SK-N-SH treated with all-trans-retinoic acid at 6 μM for 48 hours (cell line): ENCODE measurements at regions not wholly inside any gene's neighbourhood (a gene's known extent, or its start where the extent isn't known, plus 50 kb on each side); places are given as distances from the start of the nearest gene placed in this dataset.

ENCODE experiments used
- ATAC-seq: fragments of 200-7000 bp; cut with Tn5 transposase; 3 replicates; pipeline ENCODE4 v1.9.1; 2020; ENCODE audit warnings: mild to moderate bottlenecking, moderate library complexity
- ARNTL ChIP-seq: fragments of 450-650 bp; formaldehyde crosslinking; IDR thresholded peaks from 2 replicates; pipeline ENCODE4 v1.5.0; 2020; ENCODE audit warnings: low read depth, mild to moderate bottlenecking, moderate library complexity, borderline replicate concordance
- BACH2 ChIP-seq: fragments of 250-450 bp; sonication (Bioruptor Pico); IDR thresholded peaks from 2 replicates; pipeline ENCODE4 v1.9.0; 2021; ENCODE audit warnings: mild to moderate bottlenecking, borderline replicate concordance
- CSDC2 ChIP-seq: fragments of 250-450 bp; sonication (Bioruptor Pico); IDR thresholded peaks from 2 replicates; pipeline ENCODE4 v1.5.0; 2020; ENCODE audit warnings: mild to moderate bottlenecking, moderate library complexity
- ESRRG ChIP-seq: fragments of 250-450 bp; sonication (Bioruptor Pico); IDR thresholded peaks from 2 replicates; pipeline ENCODE4 v1.6.1; 2021; ENCODE audit warnings: mild to moderate bottlenecking
- GLIS3 ChIP-seq: fragments of 250-450 bp; sonication (Bioruptor Pico); IDR thresholded peaks from 2 replicates; pipeline ENCODE4 v1.5.0; 2020; ENCODE audit warnings: mild to moderate bottlenecking, moderate library complexity
- OSR1 ChIP-seq: fragments of 250-450 bp; sonication (Bioruptor Pico); IDR thresholded peaks from 2 replicates; pipeline ENCODE4 v1.8.0; 2022; ENCODE audit warnings: moderate library complexity, mild to moderate bottlenecking, inconsistent platforms
- PATZ1 ChIP-seq: fragments of 250-450 bp; sonication (Bioruptor Pico); IDR thresholded peaks from 2 replicates; pipeline ENCODE4 v1.8.0; 2020; ENCODE audit warnings: mild to moderate bottlenecking, moderate library complexity, borderline replicate concordance
- PPARA ChIP-seq: fragments of 250-450 bp; sonication (Bioruptor Pico); IDR thresholded peaks from 2 replicates; pipeline ENCODE4 v1.5.0; 2020; ENCODE audit warnings: mild to moderate bottlenecking, borderline replicate concordance
- RARB ChIP-seq: fragments of 250-450 bp; sonication (Bioruptor Pico); IDR thresholded peaks from 2 replicates; pipeline ENCODE4 v1.8.0; 2021; ENCODE audit warnings: mild to moderate bottlenecking, moderate library complexity
- TCF4 ChIP-seq: fragments of 250-450 bp; sonication (Bioruptor Pico); IDR thresholded peaks from 2 replicates; pipeline ENCODE4 v1.8.0; 2021; ENCODE audit warnings: mild to moderate bottlenecking, moderate library complexity, borderline replicate concordance
- ZC3H10 ChIP-seq: fragments of 250-450 bp; sonication (Bioruptor Pico); IDR thresholded peaks from 2 replicates; pipeline ENCODE4 v1.5.1; 2021; ENCODE audit warnings: mild to moderate bottlenecking, moderate library complexity
- ZFP30 ChIP-seq: fragments of 450-650 bp; formaldehyde crosslinking; IDR thresholded peaks from 2 replicates; pipeline ENCODE4 v1.5.0; 2022; ENCODE audit warnings: mild to moderate bottlenecking, moderate library complexity
- ZNF565 ChIP-seq: fragments of 450-650 bp; formaldehyde crosslinking; conservative IDR thresholded peaks from 2 replicates; pipeline ENCODE4 v1.5.0; 2020; ENCODE audit warnings: low read depth, mild to moderate bottlenecking, moderate library complexity
- ZNF70 ChIP-seq: fragments of 450-650 bp; formaldehyde crosslinking; IDR thresholded peaks from 2 replicates; pipeline ENCODE4 v1.5.0; 2020; ENCODE audit warnings: mild to moderate bottlenecking, moderate library complexity
- ZNF8 ChIP-seq: fragments of 450-650 bp; formaldehyde crosslinking; IDR thresholded peaks from 2 replicates; pipeline ENCODE4 v1.5.0; 2020; ENCODE audit warnings: mild to moderate bottlenecking, moderate library complexity
- TF ChIP-seq, protein P1 (sequence below): fragments of 250-450 bp; sonication (Bioruptor Pico); IDR thresholded peaks from 2 replicates; pipeline ENCODE4 v1.5.1; 2021; ENCODE audit warnings: mild to moderate bottlenecking, moderate library complexity
- TF ChIP-seq, protein P2 (sequence below): fragments of 250-450 bp; sonication (Bioruptor Pico); IDR thresholded peaks from 2 replicates; pipeline ENCODE4 v1.5.0; 2020; ENCODE audit warnings: mild to moderate bottlenecking, moderate library complexity
- TF ChIP-seq, protein P3 (sequence below): fragments of 250-450 bp; sonication (Bioruptor Pico); IDR thresholded peaks from 2 replicates; pipeline ENCODE4 v1.5.1; 2020; ENCODE audit warnings: low read depth, mild to moderate bottlenecking, moderate library complexity

GRCh38 chr3:74267131-74267530, 347.3 kb downstream of the CNTN3 start:
- TF ChIP-seq ZFP30 (CRISPR knock-in tag) = no peak
- ATAC-seq = no peak

DNA sequence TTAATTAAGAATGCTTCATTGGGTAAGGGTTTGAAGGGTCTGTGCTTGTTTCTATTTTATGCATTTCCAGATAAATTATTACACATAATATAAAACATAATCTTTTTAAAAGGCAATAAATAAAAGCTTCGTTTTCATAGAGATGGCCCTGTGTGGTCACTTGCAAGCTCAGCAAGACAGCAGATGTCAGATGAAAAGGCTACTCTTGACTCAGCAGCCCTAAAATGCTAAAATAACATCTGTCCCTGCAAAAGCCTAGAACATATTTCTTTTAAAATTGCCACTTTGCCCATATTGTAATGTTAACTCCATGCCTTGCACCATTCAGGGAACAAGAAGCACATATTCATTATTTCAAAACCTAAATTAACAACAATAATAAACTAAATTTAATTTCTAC, 349.4 kb downstream of the CNTN3 start:
- TF ChIP-seq ZC3H10 (CRISPR knock-in tag) (no peak), ESRRG (CRISPR knock-in tag) (no peak), ZNF8 (CRISPR knock-in tag) (no peak), ZFP30 (CRISPR knock-in tag) (no peak), BACH2 (CRISPR knock-in tag) (no peak), TCF4 (CRISPR knock-in tag) (no peak)
- TF ChIP-seq, protein P1, sequence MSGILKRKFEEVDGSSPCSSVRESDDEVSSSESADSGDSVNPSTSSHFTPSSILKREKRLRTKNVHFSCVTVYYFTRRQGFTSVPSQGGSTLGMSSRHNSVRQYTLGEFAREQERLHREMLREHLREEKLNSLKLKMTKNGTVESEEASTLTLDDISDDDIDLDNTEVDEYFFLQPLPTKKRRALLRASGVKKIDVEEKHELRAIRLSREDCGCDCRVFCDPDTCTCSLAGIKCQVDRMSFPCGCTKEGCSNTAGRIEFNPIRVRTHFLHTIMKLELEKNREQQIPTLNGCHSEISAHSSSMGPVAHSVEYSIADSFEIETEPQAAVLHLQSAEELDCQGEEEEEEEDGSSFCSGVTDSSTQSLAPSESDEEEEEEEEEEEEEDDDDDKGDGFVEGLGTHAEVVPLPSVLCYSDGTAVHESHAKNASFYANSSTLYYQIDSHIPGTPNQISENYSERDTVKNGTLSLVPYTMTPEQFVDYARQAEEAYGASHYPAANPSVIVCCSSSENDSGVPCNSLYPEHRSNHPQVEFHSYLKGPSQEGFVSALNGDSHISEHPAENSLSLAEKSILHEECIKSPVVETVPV = no peak
- TF ChIP-seq, protein P2, sequence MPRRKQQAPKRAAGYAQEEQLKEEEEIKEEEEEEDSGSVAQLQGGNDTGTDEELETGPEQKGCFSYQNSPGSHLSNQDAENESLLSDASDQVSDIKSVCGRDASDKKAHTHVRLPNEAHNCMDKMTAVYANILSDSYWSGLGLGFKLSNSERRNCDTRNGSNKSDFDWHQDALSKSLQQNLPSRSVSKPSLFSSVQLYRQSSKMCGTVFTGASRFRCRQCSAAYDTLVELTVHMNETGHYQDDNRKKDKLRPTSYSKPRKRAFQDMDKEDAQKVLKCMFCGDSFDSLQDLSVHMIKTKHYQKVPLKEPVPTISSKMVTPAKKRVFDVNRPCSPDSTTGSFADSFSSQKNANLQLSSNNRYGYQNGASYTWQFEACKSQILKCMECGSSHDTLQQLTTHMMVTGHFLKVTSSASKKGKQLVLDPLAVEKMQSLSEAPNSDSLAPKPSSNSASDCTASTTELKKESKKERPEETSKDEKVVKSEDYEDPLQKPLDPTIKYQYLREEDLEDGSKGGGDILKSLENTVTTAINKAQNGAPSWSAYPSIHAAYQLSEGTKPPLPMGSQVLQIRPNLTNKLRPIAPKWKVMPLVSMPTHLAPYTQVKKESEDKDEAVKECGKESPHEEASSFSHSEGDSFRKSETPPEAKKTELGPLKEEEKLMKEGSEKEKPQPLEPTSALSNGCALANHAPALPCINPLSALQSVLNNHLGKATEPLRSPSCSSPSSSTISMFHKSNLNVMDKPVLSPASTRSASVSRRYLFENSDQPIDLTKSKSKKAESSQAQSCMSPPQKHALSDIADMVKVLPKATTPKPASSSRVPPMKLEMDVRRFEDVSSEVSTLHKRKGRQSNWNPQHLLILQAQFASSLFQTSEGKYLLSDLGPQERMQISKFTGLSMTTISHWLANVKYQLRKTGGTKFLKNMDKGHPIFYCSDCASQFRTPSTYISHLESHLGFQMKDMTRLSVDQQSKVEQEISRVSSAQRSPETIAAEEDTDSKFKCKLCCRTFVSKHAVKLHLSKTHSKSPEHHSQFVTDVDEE (CRISPR knock-in tag) = no peak
- ATAC-seq = no peak

DNA sequence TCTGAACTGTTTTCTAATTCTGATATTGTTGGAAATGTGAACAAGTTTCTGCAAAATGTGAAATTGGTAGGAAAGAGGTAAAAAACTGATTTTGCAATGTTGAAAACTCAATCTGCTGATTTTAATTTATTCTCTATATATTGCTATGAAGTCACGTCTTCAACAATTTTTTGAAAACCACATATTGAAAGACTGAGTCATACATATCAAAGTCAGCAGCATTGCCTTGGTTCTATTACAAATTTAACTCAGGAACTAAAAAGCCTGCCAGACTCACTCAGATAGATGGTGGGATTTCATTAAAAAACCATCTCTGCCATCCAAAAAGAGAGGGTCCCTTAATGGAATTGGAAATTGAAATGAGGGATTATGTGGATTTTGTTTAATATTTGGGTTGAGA, 351.4 kb downstream of the CNTN3 start:
- TF ChIP-seq, protein P3, sequence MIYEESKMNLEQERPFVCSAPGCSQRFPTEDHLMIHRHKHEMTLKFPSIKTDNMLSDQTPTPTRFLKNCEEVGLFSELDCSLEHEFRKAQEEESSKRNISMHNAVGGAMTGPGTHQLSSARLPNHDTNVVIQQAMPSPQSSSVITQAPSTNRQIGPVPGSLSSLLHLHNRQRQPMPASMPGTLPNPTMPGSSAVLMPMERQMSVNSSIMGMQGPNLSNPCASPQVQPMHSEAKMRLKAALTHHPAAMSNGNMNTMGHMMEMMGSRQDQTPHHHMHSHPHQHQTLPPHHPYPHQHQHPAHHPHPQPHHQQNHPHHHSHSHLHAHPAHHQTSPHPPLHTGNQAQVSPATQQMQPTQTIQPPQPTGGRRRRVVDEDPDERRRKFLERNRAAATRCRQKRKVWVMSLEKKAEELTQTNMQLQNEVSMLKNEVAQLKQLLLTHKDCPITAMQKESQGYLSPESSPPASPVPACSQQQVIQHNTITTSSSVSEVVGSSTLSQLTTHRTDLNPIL (CRISPR knock-in tag) = no peak
- no peak for TF ChIP-seq RARB (CRISPR knock-in tag)
- no peak for TF ChIP-seq ESRRG (CRISPR knock-in tag)
- no peak for TF ChIP-seq ZNF565 (CRISPR knock-in tag)
- no peak for TF ChIP-seq CSDC2
- TF ChIP-seq PATZ1 = no peak
- TF ChIP-seq, protein P1 = no peak
- no peak for TF ChIP-seq ZNF8 (CRISPR knock-in tag)
- no peak for TF ChIP-seq GLIS3 (CRISPR knock-in tag)
- TF ChIP-seq ARNTL (CRISPR knock-in tag) = no peak
- TF ChIP-seq ZFP30 (CRISPR knock-in tag) = no peak
- no peak for TF ChIP-seq ZNF70 (CRISPR knock-in tag)
- no peak for TF ChIP-seq OSR1 (CRISPR knock-in tag)
- TF ChIP-seq PPARA (CRISPR knock-in tag) = no peak
- ATAC-seq = no peak

DNA sequence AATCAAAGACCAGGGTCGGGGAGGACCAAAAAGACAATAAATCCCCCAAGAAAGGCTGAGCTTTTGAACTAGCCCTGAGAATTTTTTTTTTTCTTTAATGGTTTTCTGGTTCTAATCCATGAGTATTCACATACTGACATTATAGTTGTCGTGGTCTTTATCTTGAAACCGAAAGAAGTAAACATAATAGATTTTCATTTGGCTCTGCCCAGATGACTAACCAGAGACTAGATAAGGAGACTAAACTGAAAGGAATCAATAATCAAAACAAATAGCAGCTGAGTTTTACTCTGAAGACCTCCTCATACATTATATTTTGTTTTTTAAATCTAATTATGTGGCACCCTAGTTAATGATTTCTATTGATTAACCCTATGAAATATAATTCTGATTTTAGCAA, 381.4 kb downstream of the CNTN3 start:
- ATAC-seq = no peak
- TF ChIP-seq PATZ1 (no peak), CSDC2 (no peak), ARNTL (CRISPR knock-in tag) (no peak), ZNF70 (CRISPR knock-in tag) (no peak), ZC3H10 (CRISPR knock-in tag) (no peak), GLIS3 (CRISPR knock-in tag) (no peak), ZFP30 (CRISPR knock-in tag) (no peak), RARB (CRISPR knock-in tag) (no peak)
- TF ChIP-seq, protein P3 (CRISPR knock-in tag) = no peak
- TF ChIP-seq, protein P2 (CRISPR knock-in tag) = no peak
